Lung (tissue), 11 donors: ENCODE measurements at regions not wholly inside any gene's neighbourhood (a gene's known extent, or its start where the extent isn't known, plus 50 kb on each side); places are given as distances from the start of the nearest gene placed in this dataset.

ENCODE experiments used
- ATAC-seq: fragments of 200-7000 bp; cut with Tn5 transposase; one replicate; pipeline ENCODE4 v1.9.1; 2020; ENCODE audit warnings: moderate number of reproducible peaks; ENCODE audit not compliant: insufficient read depth, low FRiP score
- DNase-seq, 3 donors: peaks; one replicate each; pipeline ENCODE4 v3.0.0-alpha.2; 2013 to 2017
- H3K27ac ChIP-seq, 2 donors: one replicate each; pipeline ENCODE4 v1.5.1; 2013; ENCODE audit warnings: mild to moderate bottlenecking in 2 of 2, moderate library complexity in 2 of 2, control low read depth in 1 of 2, inconsistent platforms in 1 of 2, low read depth in 1 of 2, low read length in 1 of 2
- H3K27me3 ChIP-seq, 3 donors: one replicate each; pipeline ENCODE4 v1.5.1; 2013; ENCODE audit warnings: low read length in 2 of 3; ENCODE audit not compliant: control insufficient read depth in 3 of 3, insufficient read depth in 3 of 3
- H3K36me3 ChIP-seq, 4 donors: one replicate each; pipeline ENCODE4 v1.5.1; 2013; ENCODE audit warnings: low read length in 4 of 4, mild to moderate bottlenecking in 1 of 4, moderate library complexity in 1 of 4; ENCODE audit not compliant: control insufficient read depth in 4 of 4, insufficient read depth in 4 of 4
- H3K4me1 ChIP-seq, 5 donors: one replicate each; pipeline ENCODE4 v1.5.1; 2013; ENCODE audit warnings: low read length in 5 of 5, mild to moderate bottlenecking in 2 of 5, moderate library complexity in 1 of 5; ENCODE audit not compliant: control insufficient read depth in 5 of 5, insufficient read depth in 5 of 5
- H3K4me3 ChIP-seq: one replicate; pipeline ENCODE4 v1.5.1; 2013; ENCODE audit warnings: mild to moderate bottlenecking, control low read depth, moderate library complexity
- H3K9ac ChIP-seq, 2 donors: one replicate each; pipeline ENCODE4 v1.5.1; 2013; ENCODE audit warnings: low read length in 2 of 2, control low read depth in 1 of 2; ENCODE audit not compliant: insufficient read depth in 1 of 2
- H3K9me3 ChIP-seq, 4 donors: one replicate each; pipeline ENCODE4 v1.5.1; 2013; ENCODE audit warnings: low read length in 3 of 4, mild to moderate bottlenecking in 1 of 4, moderate library complexity in 1 of 4; ENCODE audit not compliant: control insufficient read depth in 4 of 4, insufficient read depth in 3 of 4
- CTCF ChIP-seq: IDR thresholded peaks from 2 replicates; pipeline ENCODE4 v1.5.1; 2012; ENCODE audit warnings: mild to moderate bottlenecking; ENCODE audit errors: control extremely low read depth, extremely low read depth
- WGBS, 2 donors: extraction: QIAGEN DNeasy Blood & Tissue Kit; methylation state at CpG; one replicate each; pipeline ENCODE4 v1.1.7; 2013; 5-methylcytosine and 5-hydroxymethylcytosine counted together
- donor health status: control.
- donor health status: control.
- donor health status: Bipolar disorder and iron deficiency.
- donor health status: healthy.
- donor health status: DM: yes; HTN: yes; CAD: no.

- no peak for TF ChIP-seq CTCF
- no peaks in the 10 kb centered on the region for H3K9me3 ChIP-seq
- H3K4me3 ChIP-seq, result no peak overlapping the region
- DNase-seq, result no peak
- H3K9ac ChIP-seq, result no peak overlapping the region
- H3K36me3 ChIP-seq, result no peaks in the 10 kb centered on the region
- 80 to 86% methylated on average over 4 of the region's 4 CpGs for WGBS, 2 donors
- no peaks in the 10 kb centered on the region for H3K27me3 ChIP-seq
- no peak for ATAC-seq
- no peaks in the 10 kb centered on the region for H3K4me1 ChIP-seq
- no peak overlapping the region for H3K27ac ChIP-seq
Measured at GRCh38 chr4:152218576-152218975, 317.3 kb downstream of the FBXW7 start.

- DNase-seq, result no peak
- TF ChIP-seq CTCF, result no peak
Measured at GRCh38 chr4:152217896-152218295, 318.0 kb downstream of the FBXW7 start.

DNA sequence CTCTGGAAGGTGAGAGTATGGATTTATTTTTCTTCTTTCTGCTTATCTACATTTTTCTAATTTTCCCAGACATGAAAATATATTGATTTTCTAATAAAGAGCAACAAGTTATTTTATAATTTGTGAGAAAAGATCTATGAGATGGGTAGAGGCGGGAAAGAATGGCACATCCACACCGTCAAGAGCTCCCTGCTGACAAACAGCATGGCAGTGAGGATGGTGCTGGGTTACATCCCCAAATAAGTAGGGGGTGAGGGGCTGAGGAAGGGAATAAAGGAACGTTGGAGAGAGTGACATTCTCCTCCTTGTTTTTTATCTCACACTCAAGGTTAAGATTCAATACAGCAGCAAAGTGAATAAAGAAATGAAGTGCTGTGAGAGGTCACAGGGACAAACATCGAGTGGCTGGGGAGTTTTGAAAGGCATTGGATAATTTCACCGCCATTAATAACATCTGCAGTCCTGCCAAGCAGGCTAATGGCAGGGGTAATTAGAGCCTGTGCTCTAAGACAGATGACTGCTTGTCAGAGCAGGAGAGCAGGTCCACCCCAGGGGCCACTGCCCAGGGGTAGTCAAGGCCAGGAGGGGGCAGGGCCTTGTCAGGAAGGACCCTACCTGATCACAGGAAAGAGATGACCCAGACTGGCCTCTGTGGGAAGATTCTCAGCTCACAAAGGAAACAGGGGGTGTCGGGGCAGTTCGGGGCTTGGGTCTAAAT, 323.8 kb downstream of the FBXW7 start:
- TF ChIP-seq CTCF, result no peak
- no peaks in the 10 kb centered on the region for H3K36me3 ChIP-seq
- WGBS, 2 donors, result 61 to 63% methylated on average over 7 of the region's 7 CpGs
- H3K9me3 ChIP-seq, result no peaks in the 10 kb centered on the region
- ATAC-seq, result no peak
- DNase-seq, result no peak
- peaks cover 0 to 4% (median 0%) of the 10 kb centered on the region in 5 donors for H3K4me1 ChIP-seq
- no peaks in the 10 kb centered on the region for H3K27me3 ChIP-seq
- H3K4me3 ChIP-seq, result no peak overlapping the region
- H3K9ac ChIP-seq, result no peak overlapping the region
- no peak overlapping the region for H3K27ac ChIP-seq

More at GRCh38 chr4:152217896-152218295, 318.0 kb downstream of the FBXW7 start:
- Histone ChIP-seq H3K9me3 (no peaks in the 10 kb centered on the region), H3K9ac (no peak overlapping the region), H3K4me1 (no peaks in the 10 kb centered on the region), H3K27me3 (no peaks in the 10 kb centered on the region), H3K36me3 (no peaks in the 10 kb centered on the region), H3K27ac (no peak overlapping the region), H3K4me3 (no peak overlapping the region)
- ATAC-seq, result no peak
- WGBS, 2 donors, result 81 to 86% methylated on average over 3 of the region's 3 CpGs
